ENCODE measurements at regions not wholly inside any gene's neighbourhood (a gene's known extent, or its start where the extent isn't known, plus 50 kb on each side); places are given as distances from the start of the nearest gene placed in this dataset.
"Not testable (repeated sequence)": the region's sequence is repeated elsewhere in the genome, so short reads cannot be mapped to it uniquely, and the experiment has no call there.

DNA sequence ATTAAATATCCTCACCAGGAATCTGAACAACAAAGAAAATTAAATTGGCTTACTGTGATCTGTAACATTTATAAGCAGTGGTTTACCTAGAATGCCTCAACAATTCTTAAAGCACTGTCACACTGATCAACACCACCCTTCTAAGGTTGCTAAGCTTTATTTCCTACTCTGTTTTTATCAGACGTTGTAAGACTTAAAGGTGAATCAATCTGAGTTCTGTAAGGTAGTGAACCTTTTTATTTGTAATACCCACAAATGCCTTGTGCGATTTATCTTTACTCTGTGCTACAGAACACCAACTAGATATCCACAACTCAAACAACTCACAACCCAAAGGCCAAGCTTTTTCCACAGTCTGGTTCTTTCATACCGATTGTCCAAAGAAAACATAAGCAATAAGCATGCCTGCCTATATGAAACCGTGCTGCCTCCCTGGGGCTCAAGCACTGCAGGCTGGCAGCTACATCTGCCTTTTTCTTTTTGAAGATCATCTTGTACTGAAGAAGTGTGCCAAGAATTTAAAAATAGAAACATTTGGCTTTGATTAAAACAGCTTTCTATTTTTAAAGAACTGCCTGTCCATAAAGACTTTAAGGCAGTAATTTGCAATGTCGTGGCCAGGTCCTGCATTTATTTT, 490.7 kb downstream of the NUP35 start:
- no peak for DNase-seq (ENCODE audit: low spot score)

DNA sequence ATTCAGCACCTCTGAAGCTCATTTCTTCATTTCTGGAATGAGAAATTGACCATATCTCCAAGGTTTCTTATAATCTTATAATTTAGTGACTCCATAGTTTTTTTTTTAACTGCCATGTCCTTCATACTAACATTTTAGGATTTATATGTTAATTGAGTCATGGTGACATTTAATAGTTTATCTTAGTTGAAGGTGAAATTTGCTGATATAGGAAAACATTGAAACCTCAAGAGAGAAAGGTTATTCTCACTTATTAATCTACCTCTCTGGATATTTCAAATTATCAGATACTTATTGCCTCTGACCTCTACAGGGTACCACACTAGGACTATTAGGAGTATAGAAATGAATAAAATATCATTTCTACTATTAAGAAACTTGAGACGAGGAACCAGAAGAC, 499.0 kb downstream of the NUP35 start:
- DNase-seq (ENCODE audit: low spot score): no peak

GRCh38 chr2:183630964-183631363, 506.7 kb downstream of the NUP35 start:
- no peak for DNase-seq (ENCODE audit: low spot score)

DNA sequence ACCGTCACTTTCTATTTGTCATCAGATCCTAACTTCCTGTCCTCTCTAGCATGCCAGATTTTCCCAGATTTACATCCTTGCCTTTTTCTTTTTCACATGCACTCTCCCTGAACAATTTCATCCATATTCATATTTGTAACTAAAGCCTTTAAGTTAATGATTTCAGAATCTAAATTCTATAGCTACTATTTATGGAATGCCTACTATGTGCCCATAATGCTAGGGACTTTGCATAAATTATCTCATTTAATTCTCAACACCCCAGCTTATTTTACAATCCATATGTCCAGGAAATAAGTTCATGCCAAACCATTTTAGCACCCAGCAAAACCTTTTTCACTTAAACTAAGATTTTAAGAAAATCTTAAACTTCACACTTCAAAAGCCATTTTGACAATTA, 531.9 kb downstream of the NUP35 start:
- DNase-seq (ENCODE audit: low spot score): no peak

DNA sequence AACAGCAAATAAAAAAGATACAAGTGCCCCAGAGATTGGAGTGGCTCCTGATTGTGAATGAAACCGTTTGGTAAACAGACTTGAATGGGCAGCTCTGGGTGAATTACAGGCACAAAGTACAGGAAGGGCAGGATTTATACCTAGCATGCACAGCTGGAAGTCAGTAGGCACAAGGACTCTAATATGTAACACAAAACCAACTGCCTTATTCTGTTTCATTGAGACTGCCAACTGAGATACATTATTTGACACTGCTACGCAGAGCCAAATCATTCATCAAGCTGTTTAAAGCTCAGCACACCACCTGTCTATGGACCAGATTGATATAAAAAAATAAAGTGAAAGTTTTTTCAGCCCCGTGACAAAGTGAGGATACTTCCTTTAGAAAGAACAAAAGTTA, 541.2 kb downstream of the NUP35 start:
- DNase-seq (ENCODE audit: low spot score): no peak

- no peak for DNase-seq (ENCODE audit: low spot score)
Measured at GRCh38 chr2:183666031-183666430, 541.8 kb downstream of the NUP35 start.

DNA sequence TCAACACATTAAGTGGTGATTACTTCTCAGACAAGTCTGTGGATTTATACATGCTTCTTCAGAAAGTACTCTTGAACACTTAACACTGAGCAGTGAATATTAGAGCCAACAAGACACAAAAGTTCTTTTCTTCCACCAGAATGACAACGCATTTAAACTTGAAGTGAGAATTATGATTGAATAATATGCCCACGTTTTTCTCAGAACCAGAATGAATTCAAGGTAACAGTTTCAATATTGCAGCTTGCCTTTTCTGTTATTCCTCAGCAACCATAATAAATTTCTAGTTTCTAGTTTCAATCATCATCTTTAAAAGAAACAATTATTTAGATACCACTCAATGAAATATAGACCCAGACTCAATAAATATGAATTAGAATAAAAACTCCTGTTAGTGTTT, 547.0 kb downstream of the NUP35 start:
- no peak for DNase-seq (ENCODE audit: low spot score)

GRCh38 chr2:183678908-183679307, 554.7 kb downstream of the NUP35 start:
- DNase-seq (ENCODE audit: low spot score): no peak

DNA sequence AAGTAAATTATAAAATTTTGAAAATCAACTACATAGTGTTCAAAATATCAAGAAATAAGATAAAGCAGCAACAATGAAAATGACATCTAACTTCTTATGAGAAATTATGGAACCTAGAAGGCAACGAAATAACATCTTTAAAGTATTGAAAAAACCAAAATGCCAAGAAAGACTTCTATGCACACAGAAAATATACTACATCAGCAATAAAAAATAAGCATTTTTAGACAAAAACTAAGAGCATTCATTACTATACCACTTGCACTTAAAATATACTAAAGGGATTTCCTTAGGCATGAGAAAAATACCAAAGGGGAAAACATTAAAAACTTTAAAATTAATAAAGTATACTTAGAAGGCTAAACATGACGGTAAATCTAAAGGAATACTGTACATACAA, 556.3 kb downstream of the NUP35 start:
- no peak for DNase-seq (ENCODE audit: low spot score)

DNA sequence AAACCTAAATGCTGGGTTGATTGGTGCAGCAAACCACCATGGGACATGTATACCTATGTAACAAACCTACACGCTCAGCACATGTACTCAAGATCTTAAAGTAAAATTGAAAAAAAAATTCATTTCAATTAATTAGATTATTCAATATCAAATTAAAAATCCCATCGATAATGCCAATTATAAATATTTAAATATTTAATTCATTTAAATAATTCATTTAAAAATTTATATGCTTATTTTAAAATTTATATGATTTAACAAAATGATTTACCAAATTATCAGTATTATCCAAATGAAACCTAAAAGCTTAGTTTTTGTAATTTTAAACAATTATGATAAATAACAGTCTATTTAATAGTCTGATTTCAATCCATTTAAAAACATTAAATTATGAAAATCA, 560.4 kb downstream of the NUP35 start:
- DNase-seq (ENCODE audit: low spot score): no peak

DNA sequence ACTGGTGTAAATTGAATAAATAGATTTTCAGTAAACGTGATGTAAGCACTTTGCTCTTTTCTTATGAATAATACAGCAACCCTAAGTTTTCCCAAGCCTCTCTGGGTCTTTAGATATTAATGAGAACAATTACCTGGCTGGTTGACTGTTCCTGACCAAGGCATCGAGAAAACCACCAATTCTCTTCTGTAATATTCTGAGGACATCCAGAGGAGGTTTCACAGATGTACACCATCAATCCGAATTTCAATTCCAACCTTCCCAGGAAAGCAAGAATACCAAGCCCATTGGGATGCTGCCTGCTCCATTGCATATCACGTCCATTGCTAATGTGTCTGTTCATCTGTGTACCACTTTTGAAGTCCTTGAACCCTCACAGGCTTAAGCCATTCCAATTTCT, 571.8 kb downstream of the NUP35 start:
- DNase-seq (ENCODE audit: low spot score): no peak

- no peak for DNase-seq (ENCODE audit: low spot score)
Measured at GRCh38 chr2:183709829-183710228, 585.6 kb downstream of the NUP35 start.

DNA sequence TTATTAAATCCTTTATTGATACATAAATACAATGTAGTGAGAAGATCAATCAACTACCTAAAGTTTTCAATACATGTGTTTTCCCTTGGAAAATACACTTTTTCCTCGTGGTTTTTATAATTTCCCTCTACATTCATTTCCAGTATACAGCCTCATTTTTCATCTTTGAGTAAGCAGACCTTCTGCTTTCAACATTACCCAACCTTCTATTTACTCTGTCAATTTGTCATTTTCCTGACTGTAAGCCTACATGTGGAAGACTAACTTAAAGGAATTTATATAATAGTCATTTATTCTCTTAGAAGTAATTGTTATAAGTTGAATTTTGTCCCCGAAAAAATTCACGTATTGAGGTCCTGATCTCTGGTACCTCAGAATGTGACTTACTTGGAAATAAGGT, 594.0 kb downstream of the NUP35 start:
- DNase-seq (ENCODE audit: low spot score): no peak

GRCh38 chr2:183723278-183723677, 599.0 kb downstream of the NUP35 start:
- DNase-seq (ENCODE audit: low spot score): no peak

DNA sequence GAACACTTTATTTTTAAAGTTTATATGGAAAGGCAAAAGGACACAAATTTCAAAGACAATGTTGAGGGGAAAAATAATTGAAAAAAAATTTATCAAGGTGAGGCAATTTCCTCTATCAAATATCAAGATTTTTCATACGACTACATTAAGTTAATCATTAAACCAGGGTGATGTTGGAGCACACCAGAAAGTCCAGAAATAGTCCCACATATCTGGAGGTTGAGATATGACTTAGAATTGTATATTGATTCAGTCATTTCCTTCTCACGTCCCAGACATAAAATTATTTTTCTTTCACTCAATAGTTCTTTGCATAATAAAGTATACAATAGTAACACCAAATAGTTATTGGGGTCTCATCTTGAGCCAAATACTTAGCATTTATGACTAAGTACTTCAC, 605.1 kb downstream of the NUP35 start:
- DNase-seq (ENCODE audit: low spot score): no peak

DNA sequence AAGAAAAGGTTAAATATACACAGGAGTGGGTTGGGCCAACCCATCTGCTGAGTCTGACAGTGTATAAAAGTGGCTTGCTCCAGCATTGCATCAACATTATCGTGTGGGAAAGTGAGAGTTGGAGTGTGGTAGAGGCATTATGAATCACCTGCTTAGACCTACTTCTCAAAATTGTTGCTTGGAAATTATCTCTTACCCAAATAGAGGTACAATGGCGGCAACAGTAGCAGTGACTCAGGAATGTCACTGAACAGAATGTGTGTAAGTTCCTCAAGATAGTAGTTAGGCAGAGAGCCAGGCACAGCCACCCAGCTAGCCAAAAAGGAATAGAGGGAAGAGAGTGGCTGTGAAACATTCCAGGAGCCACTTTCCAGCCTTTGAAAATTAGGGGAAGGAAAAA, 616.0 kb downstream of the NUP35 start:
- DNase-seq (ENCODE audit: low spot score): no peak

DNA sequence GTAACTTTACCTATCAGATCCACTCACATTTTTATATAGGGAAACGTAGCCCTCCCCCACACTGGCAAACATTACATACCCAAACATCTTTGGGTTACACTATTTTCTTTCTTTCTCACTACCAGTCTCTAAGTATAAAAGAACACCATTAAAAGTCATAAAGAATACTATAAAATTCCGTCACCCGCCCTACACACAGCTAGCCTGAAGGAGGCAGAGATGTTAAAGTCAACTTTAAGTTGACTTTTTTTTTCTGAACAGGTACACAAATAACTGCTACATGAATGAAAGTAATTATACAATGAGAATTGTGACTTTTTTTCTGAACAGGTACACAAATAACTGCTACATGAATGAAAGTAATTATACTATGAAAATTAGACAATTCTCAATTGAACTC, 628.3 kb downstream of the NUP35 start:
- no peak for DNase-seq (ENCODE audit: low spot score)

- no peak for DNase-seq (ENCODE audit: low spot score)
Measured at GRCh38 chr2:183759033-183759432, 634.8 kb downstream of the NUP35 start.

- DNase-seq (ENCODE audit: low spot score): no peak
Measured at GRCh38 chr2:183773775-183774174, 649.5 kb downstream of the NUP35 start.

GRCh38 chr2:183780072-183780471, 655.8 kb downstream of the NUP35 start:
- DNase-seq (ENCODE audit: low spot score): no peak

DNA sequence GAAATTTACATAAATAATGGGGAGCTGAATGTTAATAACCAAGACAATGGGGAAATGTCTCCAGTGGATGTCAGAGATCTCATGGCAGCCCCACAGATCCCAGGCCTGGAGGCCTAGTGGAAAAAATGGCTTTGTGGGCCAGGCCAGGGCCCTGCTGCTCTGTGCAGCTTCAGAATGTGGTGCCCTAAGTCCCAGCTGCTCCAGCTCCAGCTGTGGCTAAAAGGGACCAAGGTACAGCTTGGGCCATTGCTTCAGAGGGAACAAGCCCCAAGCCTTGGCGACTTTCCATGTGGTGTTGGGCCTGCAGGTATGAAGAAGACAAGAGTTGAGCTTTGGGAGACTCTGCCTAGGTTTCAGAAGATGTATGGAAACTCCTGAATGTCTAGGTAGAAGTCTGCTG, 658.2 kb downstream of the NUP35 start:
- no peak for DNase-seq (ENCODE audit: low spot score)

GRCh38 chr2:183788796-183789195, 664.6 kb downstream of the NUP35 start:
- DNase-seq (ENCODE audit: low spot score): not testable (repeated sequence)

- not testable (repeated sequence) for DNase-seq (ENCODE audit: low spot score)
Measured at GRCh38 chr2:183792165-183792924, 668.1 kb downstream of the NUP35 start.

DNA sequence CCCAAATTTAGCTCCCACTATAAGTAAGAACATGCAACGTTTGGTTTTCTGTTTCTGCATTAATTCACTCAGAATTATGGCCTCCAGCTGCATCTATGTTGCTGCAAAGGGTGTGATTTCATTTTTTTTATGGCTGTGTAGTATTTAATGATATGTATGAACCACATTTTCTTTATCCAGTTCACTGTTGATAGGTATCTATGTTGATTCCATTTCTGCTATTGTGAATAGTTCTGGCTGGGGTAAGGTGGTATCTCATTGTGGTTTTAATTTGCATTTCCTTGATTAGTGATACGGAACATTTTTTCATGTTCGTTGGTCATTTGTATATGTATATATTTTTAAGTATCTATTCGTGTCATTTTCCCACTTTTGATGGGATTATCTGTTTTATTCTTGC, 674.3 kb downstream of the NUP35 start:
- no peak for DNase-seq (ENCODE audit: low spot score)

Measured in SW480 (cell line).